Fibroblast of upper back skin (primary cell): ENCODE measurements at regions not wholly inside any gene's neighbourhood (a gene's known extent, or its start where the extent isn't known, plus 50 kb on each side); places are given as distances from the start of the nearest gene placed in this dataset.
A peak's percentile ranks its signal among the peaks of the same experiment; 100 is the strongest.
"Not testable (repeated sequence)": the region's sequence is repeated elsewhere in the genome, so short reads cannot be mapped to it uniquely, and the experiment has no call there.

Experiments
- DNase-seq: peaks from one replicate; pipeline ENCODE4 v3.0.0-alpha.2; 2013

DNA sequence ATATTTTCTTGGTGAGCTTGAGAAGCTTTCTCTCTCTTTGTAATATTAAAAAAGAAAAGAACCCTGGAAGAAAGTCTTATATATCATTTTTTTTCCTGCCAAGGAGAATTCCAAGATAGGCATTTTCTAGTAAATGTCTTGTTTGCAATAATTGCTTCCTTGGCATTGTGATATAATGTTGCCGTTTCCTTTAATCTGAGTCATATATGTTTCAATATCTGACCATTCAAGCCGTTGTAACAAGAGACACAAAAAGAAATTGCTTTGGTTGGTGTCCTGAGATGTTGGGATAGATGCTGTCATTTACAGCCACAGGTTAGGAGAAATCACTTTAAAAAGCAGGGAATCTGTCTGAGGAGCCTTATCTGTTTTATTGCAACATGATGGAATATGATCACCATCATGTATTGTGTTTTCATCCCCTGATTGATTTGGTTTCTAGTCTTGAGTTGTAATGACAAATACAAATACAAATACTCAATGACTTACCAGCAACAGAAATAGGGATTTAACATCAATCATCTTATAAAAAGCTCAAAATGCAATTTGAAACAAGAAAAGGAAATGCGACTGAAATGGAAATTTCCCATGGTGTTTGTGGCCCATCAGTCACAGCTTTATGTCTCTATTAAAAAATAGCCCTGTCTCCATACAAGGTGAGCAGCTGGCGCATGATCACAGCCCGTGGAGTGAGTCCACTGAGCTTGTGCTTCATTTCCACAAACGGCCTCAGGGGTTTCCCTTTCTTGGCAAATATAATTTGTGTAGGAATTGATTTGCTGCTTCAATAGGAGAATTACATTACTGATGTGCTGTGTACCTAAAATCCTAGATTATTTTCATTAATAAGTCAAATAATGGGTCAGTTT, 250.1 kb upstream of the TRPC7 start:
- no peak for DNase-seq

DNA sequence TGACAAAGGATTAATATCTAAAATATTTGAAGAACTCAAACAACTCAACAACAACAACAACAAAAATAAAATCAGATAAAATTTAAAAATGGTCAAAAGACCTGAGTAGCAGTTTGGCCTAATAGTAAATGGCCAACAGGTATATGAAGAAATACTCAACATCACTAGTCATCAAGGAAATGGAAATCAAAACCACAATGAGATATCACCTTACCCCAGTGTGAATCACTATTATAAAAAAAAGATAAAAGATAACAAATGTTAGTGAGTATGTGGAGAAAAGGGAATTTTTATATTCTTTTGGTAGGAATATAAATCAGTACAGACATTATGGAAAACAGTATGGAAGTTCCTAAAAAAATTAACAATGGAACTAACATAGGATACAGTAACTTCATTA, 247.9 kb upstream of the TRPC7 start:
- no peak for DNase-seq

- DNase-seq = peak; percentile 9
These were observed 240.3 kb upstream of the TRPC7 start for GRCh38 chr5:136605638-136606037.

- DNase-seq = no peak
These were observed 235.0 kb upstream of the TRPC7 start for GRCh38 chr5:136600306-136600705.

- no peak for DNase-seq
These were observed 233.6 kb upstream of the TRPC7 start for GRCh38 chr5:136598802-136599404.

- no peak for DNase-seq
These were observed 229.1 kb upstream of the TRPC7 start for GRCh38 chr5:136594416-136594815.

- no peak for DNase-seq
These were observed 225.2 kb upstream of the TRPC7 start for GRCh38 chr5:136590581-136590980.

- no peak for DNase-seq
These were observed 220.9 kb upstream of the TRPC7 start for GRCh38 chr5:136586196-136586595.

GRCh38 chr5:136584474-136584873, 219.1 kb upstream of the TRPC7 start:
- DNase-seq = no peak

DNA sequence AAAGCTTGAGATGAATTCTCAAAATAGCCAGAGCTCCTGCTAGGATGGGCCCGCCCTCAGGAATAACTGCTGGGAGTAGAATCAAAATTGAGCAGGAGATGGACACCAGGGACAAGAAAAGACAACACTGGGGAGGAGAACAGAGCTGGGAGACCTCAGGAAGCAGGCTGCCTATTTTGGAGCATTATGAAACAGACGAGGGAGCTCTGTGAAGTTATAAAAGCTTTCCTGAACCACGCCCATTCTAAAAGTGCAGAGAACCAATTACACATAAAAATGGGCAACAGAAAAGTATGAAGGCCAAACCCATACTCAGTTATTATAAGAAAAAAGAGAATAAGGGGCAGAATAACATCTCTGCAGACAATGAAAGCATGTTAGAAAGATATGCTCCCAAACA, 213.9 kb upstream of the TRPC7 start:
- no peak for DNase-seq

DNA sequence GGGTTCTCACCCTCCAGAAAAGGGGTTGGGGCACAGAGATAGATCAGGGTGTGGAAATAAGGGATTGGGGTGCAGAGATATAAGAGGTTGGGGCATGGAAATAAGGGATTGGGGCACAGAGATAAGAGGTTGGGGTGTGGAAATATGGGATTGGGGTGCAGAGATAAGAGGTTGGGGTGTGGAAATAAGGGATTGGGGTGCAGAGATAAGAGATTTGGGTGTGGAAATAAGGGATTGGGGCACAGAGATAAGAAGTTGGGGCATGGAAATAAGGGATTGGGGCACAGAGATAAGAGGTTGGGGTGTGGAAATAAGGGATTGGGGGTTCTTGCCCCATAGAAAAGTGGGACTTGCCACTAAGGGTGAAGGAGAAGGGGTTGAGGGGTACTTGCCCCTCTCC, 204.5 kb upstream of the TRPC7 start:
- not testable (repeated sequence) for DNase-seq

DNA sequence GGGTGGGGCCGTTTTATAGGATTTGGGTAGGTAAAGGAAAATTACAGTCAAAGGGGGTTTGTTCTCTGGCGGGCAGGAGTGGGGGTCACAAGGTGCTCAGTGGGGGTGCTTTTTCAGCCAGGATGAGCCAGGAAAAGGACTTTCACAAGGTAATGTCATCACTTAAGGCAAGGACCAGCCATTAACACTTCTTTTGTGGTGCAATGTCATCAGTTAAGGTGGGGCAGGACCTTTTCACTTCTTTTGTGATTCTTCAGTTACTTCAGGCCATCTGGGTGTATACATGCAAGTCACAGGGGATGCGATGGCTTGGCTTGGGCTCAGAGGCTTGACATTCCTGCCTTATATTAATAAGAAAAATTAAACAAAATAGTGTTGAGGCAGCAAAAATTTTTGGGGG, 200.1 kb upstream of the TRPC7 start:
- DNase-seq = not testable (repeated sequence)

DNA sequence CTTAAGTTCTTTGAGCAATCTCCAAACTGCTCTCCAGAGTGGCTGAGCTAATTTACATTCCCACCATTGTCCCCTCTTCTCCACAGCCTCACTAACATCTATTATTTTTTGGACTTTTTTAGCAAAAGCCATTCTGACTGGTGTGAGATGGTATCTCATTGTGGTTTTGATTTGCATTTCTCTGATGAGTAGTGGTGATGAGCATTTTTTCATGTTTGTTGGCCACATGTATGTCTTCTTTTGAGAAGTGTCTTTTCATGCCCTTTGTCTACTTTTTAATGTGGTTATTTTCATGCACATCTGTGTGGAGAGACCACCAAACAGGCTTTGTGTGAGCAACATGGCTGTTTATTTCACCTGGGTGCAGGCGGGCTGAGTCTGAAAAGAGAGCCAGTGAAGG, 199.7 kb upstream of the TRPC7 start:
- DNase-seq = not testable (repeated sequence)

- DNase-seq = not testable (repeated sequence)
These were observed 199.1 kb upstream of the TRPC7 start for GRCh38 chr5:136564431-136564830.

GRCh38 chr5:136563489-136563888, 198.1 kb upstream of the TRPC7 start:
- DNase-seq = no peak

GRCh38 chr5:136560126-136560525, 194.8 kb upstream of the TRPC7 start:
- DNase-seq = no peak

DNA sequence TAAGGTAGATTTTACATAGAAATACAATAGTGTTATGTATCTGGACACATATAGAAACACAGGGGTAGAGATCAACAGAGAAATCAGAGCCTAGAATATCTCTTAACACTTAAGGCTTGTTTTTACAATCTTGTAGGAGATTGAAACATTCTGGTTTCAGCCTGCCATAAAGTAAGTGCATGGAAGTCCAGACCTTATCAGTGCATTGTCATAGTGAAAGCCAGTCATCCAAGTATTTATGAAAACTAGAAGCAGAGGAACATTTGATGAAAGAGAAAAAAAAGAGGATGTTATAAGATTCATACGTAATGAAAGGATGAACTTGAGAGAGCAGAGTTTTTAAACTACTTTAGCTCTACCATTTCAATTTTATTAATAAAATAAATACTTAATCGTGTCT, 194.3 kb upstream of the TRPC7 start:
- no peak for DNase-seq

DNA sequence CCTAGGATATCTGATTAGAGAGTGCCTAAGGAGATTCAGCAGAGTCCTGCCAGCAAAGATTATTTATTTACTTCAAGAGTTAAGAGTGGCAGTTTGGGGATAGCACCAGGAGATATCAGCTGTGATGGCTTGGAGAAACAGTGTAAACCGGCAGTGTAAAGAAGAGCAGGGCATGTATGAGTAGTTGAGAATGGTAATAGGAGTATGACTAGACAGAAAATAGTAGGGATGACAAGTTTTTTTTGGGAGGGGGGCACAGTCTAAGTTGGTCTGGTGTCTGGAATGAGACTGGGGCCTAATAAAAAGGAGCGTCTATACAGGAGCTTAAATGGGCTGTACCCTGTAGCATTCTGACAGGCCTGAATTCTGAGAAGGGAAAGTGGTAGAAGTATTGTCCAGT, 181.8 kb upstream of the TRPC7 start:
- not testable (repeated sequence) for DNase-seq

DNA sequence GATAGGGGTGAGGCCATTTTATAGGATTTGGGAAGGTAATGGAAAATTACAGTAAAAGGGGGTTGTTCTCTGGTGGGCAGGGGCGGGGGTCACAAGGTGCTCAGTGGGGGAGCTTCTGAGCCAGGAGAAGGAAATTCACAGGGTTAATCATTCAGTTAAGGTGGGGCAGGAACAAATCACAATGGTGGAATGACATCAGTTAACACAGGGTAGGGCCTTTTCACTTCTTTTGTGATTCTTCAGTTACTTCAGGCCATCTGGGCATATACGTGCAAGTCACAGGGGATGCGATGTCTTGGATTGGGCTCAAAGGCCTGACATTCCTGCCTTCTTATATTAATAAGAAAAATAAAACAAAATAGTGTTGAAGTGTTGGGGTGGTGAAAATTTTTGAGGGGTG, 181.1 kb upstream of the TRPC7 start:
- DNase-seq = not testable (repeated sequence)

DNA sequence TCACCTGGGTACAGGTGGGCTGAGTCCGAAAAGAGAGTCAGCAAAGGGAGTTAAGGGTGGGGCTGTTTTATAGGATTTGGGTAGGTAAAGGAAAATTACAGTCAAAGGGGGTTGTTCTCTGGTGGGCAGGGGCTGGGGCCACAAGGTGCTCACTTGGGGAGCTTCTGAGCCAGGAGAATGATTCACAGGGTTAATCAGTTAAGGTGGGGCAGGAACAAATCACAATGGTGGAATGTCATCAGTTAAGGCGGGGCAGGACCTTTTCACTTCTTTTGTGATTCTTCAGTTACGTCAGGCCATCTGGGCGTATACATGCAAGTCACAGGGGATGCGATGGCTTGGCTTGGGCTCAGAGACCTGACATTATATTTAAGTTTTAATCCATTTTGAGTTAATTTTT, 179.7 kb upstream of the TRPC7 start:
- not testable (repeated sequence) for DNase-seq

DNA sequence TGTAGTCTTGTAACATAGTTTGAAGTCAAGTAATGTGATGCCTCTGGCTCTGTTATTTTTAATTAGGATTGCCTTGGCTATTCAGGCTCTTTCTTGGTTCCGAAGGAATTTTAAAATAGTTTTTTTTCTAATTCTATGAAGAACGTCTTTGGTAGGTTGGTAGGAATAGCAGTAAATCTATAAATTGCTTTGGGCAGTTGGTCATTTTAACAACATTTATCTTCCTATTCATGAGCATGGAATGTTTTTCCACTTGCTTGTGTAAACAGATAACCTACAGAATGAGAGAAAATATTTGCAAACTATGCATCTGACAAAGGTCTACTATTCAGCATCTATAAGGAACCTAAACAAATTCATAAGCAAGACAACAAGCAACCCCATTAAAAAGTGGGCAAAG, 173.2 kb upstream of the TRPC7 start:
- no peak for DNase-seq

- no peak for DNase-seq
These were observed 163.7 kb upstream of the TRPC7 start for GRCh38 chr5:136529081-136529480.

DNA sequence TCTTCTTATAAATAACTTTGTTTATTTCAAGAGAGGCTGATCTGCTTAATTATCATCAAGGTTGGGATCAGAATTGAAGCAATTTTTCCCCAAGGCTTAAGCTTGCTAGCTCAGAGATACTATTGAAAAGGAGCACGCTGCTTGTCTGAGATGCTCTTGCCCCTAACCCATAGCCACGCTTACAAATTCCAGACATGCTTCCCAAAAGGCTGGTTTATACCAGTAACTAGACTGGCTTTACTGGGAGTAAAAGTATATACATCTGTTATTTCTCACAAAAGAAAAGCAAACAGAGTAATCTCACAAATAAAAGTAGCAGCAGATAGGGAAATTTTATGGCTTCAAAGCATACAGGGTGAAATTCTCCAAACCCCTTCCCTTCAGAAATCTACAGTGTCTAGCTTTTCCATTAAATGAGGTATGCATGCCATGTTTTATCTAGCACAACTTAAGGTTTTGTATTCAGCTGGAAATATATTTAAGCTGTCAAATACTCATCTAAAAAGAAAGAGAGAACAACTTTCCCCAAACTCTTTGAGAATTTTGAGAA, 163.2 kb upstream of the TRPC7 start:
- DNase-seq = no peak

DNA sequence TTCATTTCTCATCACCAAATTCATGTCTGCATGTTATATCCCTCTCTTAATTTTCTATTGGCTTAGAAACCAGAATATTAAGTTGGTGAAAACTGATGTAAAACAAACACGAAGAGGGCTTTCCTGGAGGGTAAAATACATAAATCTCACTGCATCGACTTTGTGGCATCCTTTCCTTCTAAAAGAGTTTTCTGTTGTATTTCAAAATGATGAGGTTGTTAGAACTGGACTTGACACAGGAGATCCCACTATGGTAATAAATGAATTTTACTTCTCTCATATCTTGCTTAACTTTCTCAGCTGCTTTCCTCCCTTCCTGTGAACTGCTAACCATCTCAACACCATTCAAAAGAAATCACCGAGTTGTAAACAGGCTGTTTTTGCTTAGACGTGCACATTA, 162.0 kb upstream of the TRPC7 start:
- no peak for DNase-seq
